ENCODE measurements at regions not wholly inside any gene's neighbourhood (a gene's known extent, or its start where the extent isn't known, plus 50 kb on each side); places are given as distances from the start of the nearest gene placed in this dataset.

DNA sequence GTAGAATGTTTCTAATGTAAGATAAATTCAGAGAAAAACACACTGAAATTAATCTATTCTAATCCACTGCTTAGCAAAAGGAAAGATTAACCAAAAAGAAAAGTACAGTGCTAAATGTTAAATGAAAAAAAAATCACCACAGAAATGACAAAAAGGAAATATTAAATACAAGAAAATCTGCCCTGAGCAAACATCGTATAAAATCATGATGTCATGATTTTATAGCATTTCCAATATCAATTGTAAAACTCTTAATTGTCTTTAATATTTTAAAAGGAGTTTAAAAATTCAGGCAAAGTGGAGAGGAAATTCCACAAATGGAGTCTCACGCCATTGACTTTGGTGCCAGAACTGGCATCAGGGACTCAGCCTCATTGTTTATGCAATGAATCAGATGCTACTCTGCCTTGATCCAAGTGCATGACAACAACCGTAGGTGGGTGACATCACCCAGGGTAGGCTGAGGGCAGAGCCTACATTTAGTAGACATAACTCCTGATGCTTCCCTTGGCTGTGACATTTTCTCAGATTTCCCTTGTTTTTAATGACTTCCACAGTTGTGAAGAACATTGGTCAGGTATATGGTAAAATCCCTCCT lies 696.8 kb downstream of the SEMA5A start:
- no peaks in the 10 kb centered on the region for H3K9me3 ChIP-seq
- WGBS (ENCODE audit: missing lambda C conversion rate): 17% methylated on average over 3 of the region's 3 CpGs
- no peak overlapping the region for H3K4me3 ChIP-seq
- no peak overlapping the region for H3K27ac ChIP-seq
- CTCF ChIA-PET: no interaction called here
- POLR2A ChIA-PET: no interaction called here
- no peak overlapping the region for H3K4me2 ChIP-seq
- TF ChIP-seq TFCP2L1 (CRISPR knock-in tag; IDR thresholded peaks at IDR 0.05): no peak
- no peak for TF ChIP-seq MAZ (IDR thresholded peaks at IDR 0.05; ENCODE audit: borderline replicate concordance, low read depth, low read length)
- TF ChIP-seq RAD21 (conservative IDR thresholded peaks at IDR 0.05 in 1 of 2, IDR thresholded peaks at IDR 0.05 in 1 of 2): no peak
- no peak for TF ChIP-seq HOXB13 (CRISPR knock-in tag; IDR thresholded peaks at IDR 0.05; ENCODE audit: low read depth)
- TF ChIP-seq BHLHE40 (IDR thresholded peaks at IDR 0.05; ENCODE audit: low read depth, low read length): no peak
- no peak for TF ChIP-seq RCOR1 (IDR thresholded peaks at IDR 0.05; ENCODE audit: low read depth, low read length)
- TF ChIP-seq, protein P1, sequence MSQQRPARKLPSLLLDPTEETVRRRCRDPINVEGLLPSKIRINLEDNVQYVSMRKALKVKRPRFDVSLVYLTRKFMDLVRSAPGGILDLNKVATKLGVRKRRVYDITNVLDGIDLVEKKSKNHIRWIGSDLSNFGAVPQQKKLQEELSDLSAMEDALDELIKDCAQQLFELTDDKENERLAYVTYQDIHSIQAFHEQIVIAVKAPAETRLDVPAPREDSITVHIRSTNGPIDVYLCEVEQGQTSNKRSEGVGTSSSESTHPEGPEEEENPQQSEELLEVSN (IDR thresholded peaks at IDR 0.05; ENCODE audit: borderline replicate concordance, low read depth): no peak
- TF ChIP-seq EP300 (IDR thresholded peaks at IDR 0.05): no peak
- TF ChIP-seq ZSCAN20 (CRISPR knock-in tag; IDR thresholded peaks at IDR 0.05): no peak
- TF ChIP-seq MAFK (IDR thresholded peaks at IDR 0.05; ENCODE audit: partially characterized antibody): no peak
- TF ChIP-seq CHD4 (IDR thresholded peaks at IDR 0.05; ENCODE audit: borderline replicate concordance): no peak
- TF ChIP-seq PHF8 (IDR thresholded peaks at IDR 0.05; ENCODE audit: borderline replicate concordance, low read depth): no peak
- no peak for TF ChIP-seq ZNF302 (CRISPR knock-in tag; IDR thresholded peaks at IDR 0.05)
- no peak for TF ChIP-seq TP53 (CRISPR knock-in tag; IDR thresholded peaks at IDR 0.05)
- no peak for TF ChIP-seq RNF2 (IDR thresholded peaks at IDR 0.05; ENCODE audit: borderline replicate concordance, low read depth)
- TF ChIP-seq JUN (IDR thresholded peaks at IDR 0.05): no peak
- ATAC-seq (no peak), FAIRE-seq (no peak), DNase-seq (ENCODE audit: low read depth in 1 of 2, low spot score in 1 of 2) (no peak)
- no peaks in the 10 kb centered on the region for H3K4me1 ChIP-seq

DNA sequence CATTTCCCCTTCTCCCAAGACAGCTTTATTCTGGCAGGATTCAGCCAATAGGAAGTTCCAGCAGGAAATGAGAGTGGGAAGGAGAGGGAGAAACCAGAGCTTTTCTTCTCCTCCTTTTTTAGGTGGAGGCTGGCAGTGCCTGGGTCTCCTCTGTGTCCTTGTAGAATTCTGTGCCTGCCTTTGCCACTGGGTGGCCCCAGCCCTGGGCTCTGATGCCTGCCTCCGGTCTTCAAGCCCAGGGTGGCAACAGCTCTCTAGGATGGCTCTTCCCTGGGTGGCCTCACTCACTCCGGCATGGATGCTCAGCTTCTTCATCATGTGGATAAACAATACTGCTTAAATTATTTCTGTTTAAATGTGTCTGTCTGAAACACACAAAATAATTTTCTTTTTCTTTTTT lies 694.8 kb downstream of the SEMA5A start:
- WGBS (ENCODE audit: missing lambda C conversion rate): 2% methylated on average over 2 of the region's 2 CpGs
- no peak for DNase-seq (ENCODE audit: low read depth in 1 of 2, low spot score in 1 of 2)
- TF ChIP-seq TP53 (CRISPR knock-in tag; IDR thresholded peaks at IDR 0.05) (no peak), NFE2L2 (conservative IDR thresholded peaks at IDR 0.05; ENCODE audit: low read length) (no peak), HOXA7 (CRISPR knock-in tag; IDR thresholded peaks at IDR 0.05) (no peak), CHD2 (IDR thresholded peaks at IDR 0.05; ENCODE audit: low read length, partially characterized antibody) (no peak), CBX2 (IDR thresholded peaks at IDR 0.05; ENCODE audit: borderline replicate concordance, low read depth) (no peak), MAFK (IDR thresholded peaks at IDR 0.05; ENCODE audit: partially characterized antibody) (no peak), FOSL2 (IDR thresholded peaks at IDR 0.05) (no peak), FOSL2 (CRISPR knock-in tag; IDR thresholded peaks at IDR 0.05) (no peak), EHMT2 (IDR thresholded peaks at IDR 0.05; ENCODE audit: low read depth) (no peak), MAZ (IDR thresholded peaks at IDR 0.05; ENCODE audit: borderline replicate concordance, low read depth, low read length) (no peak), SREBF2 (IDR thresholded peaks at IDR 0.05) (no peak)
- Histone ChIP-seq H3K4me2 (no peak overlapping the region), H3K9me3 (no peaks in the 10 kb centered on the region), H3K4me3 (no peak overlapping the region), H3K27ac (no peak overlapping the region), H3K4me1 (no peaks in the 10 kb centered on the region)
- POLR2A ChIA-PET: no interaction called here
- ATAC-seq: no peak
- CTCF ChIA-PET: no interaction called here
- no peak for FAIRE-seq

DNA sequence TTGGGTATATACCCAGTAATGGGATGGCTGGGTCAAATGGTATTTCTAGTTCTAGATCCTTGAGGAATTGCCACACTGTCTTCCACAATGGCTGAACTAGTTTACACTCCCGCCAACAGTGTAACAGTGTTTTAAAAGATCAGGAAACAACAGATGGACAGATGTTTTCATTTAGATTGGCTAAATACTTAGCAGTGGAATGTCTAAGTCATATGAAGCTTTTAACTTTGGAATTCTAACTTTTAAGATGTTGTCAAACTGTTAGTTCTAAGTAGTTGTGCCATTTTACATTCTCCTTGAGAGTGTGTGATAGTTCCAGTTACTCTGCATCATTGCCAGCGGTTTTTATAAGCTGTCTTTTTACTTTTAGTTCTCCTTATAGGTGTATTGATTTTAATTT lies 688.8 kb downstream of the SEMA5A start:
- POLR2A ChIA-PET: no interaction called here
- ATAC-seq (no peak), FAIRE-seq (no peak)
- no peak for TF ChIP-seq CBX2 (IDR thresholded peaks at IDR 0.05; ENCODE audit: borderline replicate concordance, low read depth)
- no peak for TF ChIP-seq FOSL2 (IDR thresholded peaks at IDR 0.05)
- no peak for TF ChIP-seq FOSL2 (CRISPR knock-in tag; IDR thresholded peaks at IDR 0.05)
- TF ChIP-seq FOXS1 (CRISPR knock-in tag; IDR thresholded peaks at IDR 0.05): no peak
- no peak for TF ChIP-seq MAZ (IDR thresholded peaks at IDR 0.05; ENCODE audit: borderline replicate concordance, low read depth, low read length)
- TF ChIP-seq, protein P2, sequence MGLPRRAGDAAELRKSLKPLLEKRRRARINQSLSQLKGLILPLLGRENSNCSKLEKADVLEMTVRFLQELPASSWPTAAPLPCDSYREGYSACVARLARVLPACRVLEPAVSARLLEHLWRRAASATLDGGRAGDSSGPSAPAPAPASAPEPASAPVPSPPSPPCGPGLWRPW (IDR thresholded peaks at IDR 0.05): no peak
- no peak for TF ChIP-seq RFX5 (IDR thresholded peaks at IDR 0.05)
- TF ChIP-seq HOXB5 (CRISPR knock-in tag; IDR thresholded peaks at IDR 0.05): no peak
- TF ChIP-seq ESRRA (IDR thresholded peaks at IDR 0.05; ENCODE audit: borderline replicate concordance, low read length): no peak
- TF ChIP-seq MAFK (IDR thresholded peaks at IDR 0.05; ENCODE audit: partially characterized antibody): no peak
- TF ChIP-seq, protein P3, sequence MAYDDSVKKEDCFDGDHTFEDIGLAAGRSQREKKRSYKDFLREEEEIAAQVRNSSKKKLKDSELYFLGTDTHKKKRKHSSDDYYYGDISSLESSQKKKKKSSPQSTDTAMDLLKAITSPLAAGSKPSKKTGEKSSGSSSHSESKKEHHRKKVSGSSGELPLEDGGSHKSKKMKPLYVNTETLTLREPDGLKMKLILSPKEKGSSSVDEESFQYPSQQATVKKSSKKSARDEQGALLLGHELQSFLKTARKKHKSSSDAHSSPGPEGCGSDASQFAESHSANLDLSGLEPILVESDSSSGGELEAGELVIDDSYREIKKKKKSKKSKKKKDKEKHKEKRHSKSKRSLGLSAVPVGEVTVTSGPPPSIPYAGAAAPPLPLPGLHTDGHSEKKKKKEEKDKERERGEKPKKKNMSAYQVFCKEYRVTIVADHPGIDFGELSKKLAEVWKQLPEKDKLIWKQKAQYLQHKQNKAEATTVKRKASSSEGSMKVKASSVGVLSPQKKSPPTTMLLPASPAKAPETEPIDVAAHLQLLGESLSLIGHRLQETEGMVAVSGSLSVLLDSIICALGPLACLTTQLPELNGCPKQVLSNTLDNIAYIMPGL (CRISPR knock-in tag; IDR thresholded peaks at IDR 0.05; ENCODE audit: borderline replicate concordance): no peak
- TF ChIP-seq EP300 (IDR thresholded peaks at IDR 0.05): no peak
- TF ChIP-seq FOSB (CRISPR knock-in tag; IDR thresholded peaks at IDR 0.05): no peak
- TF ChIP-seq ZNF302 (CRISPR knock-in tag; IDR thresholded peaks at IDR 0.05): no peak
- TF ChIP-seq PHF8 (IDR thresholded peaks at IDR 0.05; ENCODE audit: borderline replicate concordance, low read depth): no peak
- no peak for TF ChIP-seq GATA3 (IDR thresholded peaks at IDR 0.05; ENCODE audit: borderline replicate concordance)
- TF ChIP-seq RNF2 (IDR thresholded peaks at IDR 0.05; ENCODE audit: borderline replicate concordance, low read depth): no peak

More for the DNA sequence above, 688.8 kb downstream of the SEMA5A start:
- Histone ChIP-seq H3K4me3 (no peak overlapping the region), H3K27ac (no peak overlapping the region), H3K4me2 (no peak overlapping the region), H3K9me3 (no peaks in the 10 kb centered on the region), H3K4me1 (no peaks in the 10 kb centered on the region)
- DNase-seq (ENCODE audit: low read depth in 1 of 2, low spot score in 1 of 2): no peak
- CTCF ChIA-PET: no interaction called here
- 4% methylated on average over 2 of the region's 2 CpGs for WGBS (ENCODE audit: missing lambda C conversion rate)
